Right lobe of liver (tissue), 6 donors: ENCODE measurements at regions not wholly inside any gene's neighbourhood (a gene's known extent, or its start where the extent isn't known, plus 50 kb on each side); places are given as distances from the start of the nearest gene placed in this dataset.

Experiments used
- ATAC-seq, 4 donors: fragments of 200-7000 bp; cut with Tn5 transposase; one replicate each; pipeline ENCODE4 v1.9.1; 2020; ENCODE audit warnings: mild to moderate bottlenecking in 4 of 4, moderate library complexity in 4 of 4
- DNase-seq, 3 donors: peaks; one replicate each; pipeline ENCODE4 v3.0.0-alpha.2; 2020
- H3K27ac ChIP-seq, 3 donors: fragments of 200-600 bp; one replicate each; pipeline ENCODE4 v1.8.0; 2022
- H3K27me3 ChIP-seq, 2 donors: fragments of 200-600 bp; one replicate each; pipeline ENCODE4 v1.8.0; 2022
- H3K36me3 ChIP-seq, 4 donors: fragments of 200-600 bp; sonication (generic) in 1 of 4; one replicate each; pipeline versions ENCODE4 v1.5.1 to v1.8.0; 2017 to 2022; ENCODE audit warnings: control low read depth in 1 of 4
- H3K4me1 ChIP-seq, 4 donors: fragments of 200-600 bp; sonication (generic) in 1 of 4; one replicate each; pipeline versions ENCODE4 v1.5.1 to v1.8.0; 2017 to 2022; ENCODE audit warnings: control low read depth in 1 of 4
- H3K4me3 ChIP-seq, 3 donors: fragments of 200-600 bp; one replicate each; pipeline ENCODE4 v1.8.0; 2022
- H3K9me3 ChIP-seq, 4 donors: fragments of 200-600 bp; sonication (generic) in 1 of 4; one replicate each; pipeline versions ENCODE4 v1.5.1 to v1.8.0; 2017 to 2022; ENCODE audit warnings: control low read depth in 1 of 4
- CTCF ChIP-seq, 4 donors: fragments of 200-600 bp in 3 of 4; fragments of 450-650 bp in 1 of 4; IDR thresholded peaks; one replicate each; pipeline versions ENCODE4 v1.5.1 to v1.8.0; 2016 to 2022; ENCODE audit warnings: antibody characterized with exemption in 4 of 4, mild to moderate bottlenecking in 2 of 4
- POLR2A ChIP-seq: fragments of 450-650 bp; IDR thresholded peaks from one replicate; pipeline ENCODE4 v1.6.1; 2017; ENCODE audit warnings: antibody characterized with exemption, mild to moderate bottlenecking
- WGBS: methylation state at CpG from one replicate; pipeline ENCODE4 v1.1.6; 2018; ENCODE audit warnings: low coverage, low lambda C conversion rate; ENCODE audit not compliant: insufficient coverage; ENCODE audit errors: missing lambda C conversion rate; 5-methylcytosine and 5-hydroxymethylcytosine counted together
- intact Hi-C, 2 donors: fragments of 100-400 bp; cut with DNase I; formaldehyde crosslinking; loops; one replicate each; pipeline versions ENCODE4 v1.11.2 to v1.14.1; 2022
- donor health status: DM: no; HTN: yes; CAD: no.
- donor health status: DM: no; HTN: no; CAD: no.
- donor health status: DM: no; HTN: no; CAD: no.
- donor health status: DM: no; HTN: yes; CAD: no.
- donor health status: DM: no; HTN: yes; CAD: no.

GRCh38 chr1:30474818-30475200 lies 248.6 kb downstream of the MATN1 start:
- ATAC-seq (no peak), DNase-seq (peak in 1 of 3 donors; percentile 7)
- Histone ChIP-seq H3K9me3 (no peaks in the 10 kb centered on the region), H3K36me3 (no peaks in the 10 kb centered on the region), H3K4me1 (no peaks in the 10 kb centered on the region), H3K4me3 (no peak overlapping the region), H3K27ac (no peak overlapping the region), H3K27me3 (no peaks in the 10 kb centered on the region)
- 82% methylated on average over 6 of the region's 9 CpGs for WGBS
- TF ChIP-seq POLR2A (no peak), CTCF (IDR thresholded peaks at IDR 0.05) (no peak)
- intact Hi-C loops, result no loop called here

- Histone ChIP-seq H3K36me3 (no peaks in the 10 kb centered on the region), H3K27me3 (no peaks in the 10 kb centered on the region), H3K27ac (no peak overlapping the region), H3K4me3 (no peak overlapping the region), H3K9me3 (no peaks in the 10 kb centered on the region), H3K4me1 (no peaks in the 10 kb centered on the region)
- WGBS, result 57% methylated on average over 3 of the region's 8 CpGs
- TF ChIP-seq POLR2A (no peak), CTCF (IDR thresholded peaks at IDR 0.05) (no peak)
- no peak for ATAC-seq
- DNase-seq, result peak in 1 of 3 donors; percentile 13
- intact Hi-C loops, result no loop called here
These were observed 249.2 kb downstream of the MATN1 start for GRCh38 chr1:30473922-30474817.

- no peaks in the 10 kb centered on the region for H3K36me3 ChIP-seq
- H3K27me3 ChIP-seq, result no peaks in the 10 kb centered on the region
- H3K9me3 ChIP-seq, result no peaks in the 10 kb centered on the region
- ATAC-seq, result no peak
- no peak overlapping the region for H3K4me3 ChIP-seq
- WGBS, result 83% methylated on average over 4 of the region's 7 CpGs
- intact Hi-C loops, result no loop called here
- no peak overlapping the region for H3K27ac ChIP-seq
- peak in 1 of 3 donors; percentile 19 for DNase-seq
- no peaks in the 10 kb centered on the region for H3K4me1 ChIP-seq
- no peak for TF ChIP-seq CTCF (IDR thresholded peaks at IDR 0.05)
- TF ChIP-seq POLR2A, result no peak
These were observed 250.9 kb downstream of the MATN1 start for GRCh38 chr1:30472526-30472925.

- no peak overlapping the region for H3K27ac ChIP-seq
- H3K4me3 ChIP-seq, result no peak overlapping the region
- H3K9me3 ChIP-seq, result no peaks in the 10 kb centered on the region
- H3K36me3 ChIP-seq, result no peaks in the 10 kb centered on the region
- H3K27me3 ChIP-seq, result no peaks in the 10 kb centered on the region
- WGBS, result 53% methylated on average over 2 of the region's 4 CpGs
- intact Hi-C loops, result no loop called here
- DNase-seq, result peak in 1 of 3 donors; percentile 28
- ATAC-seq, result peak in 1 of 4 donors; percentile 22
- H3K4me1 ChIP-seq, result no peaks in the 10 kb centered on the region
- no peak for TF ChIP-seq POLR2A
These were observed 251.4 kb downstream of the MATN1 start for GRCh38 chr1:30472009-30472408.

GRCh38 chr1:30471307-30471706 lies 252.1 kb downstream of the MATN1 start:
- intact Hi-C loops, result no loop called here
- H3K27ac ChIP-seq, result no peak overlapping the region
- ATAC-seq (no peak), DNase-seq (no peak)
- no peaks in the 10 kb centered on the region for H3K4me1 ChIP-seq
- H3K4me3 ChIP-seq, result no peak overlapping the region
- 80% methylated on average over 1 of the region's 2 CpGs for WGBS
- no peaks in the 10 kb centered on the region for H3K36me3 ChIP-seq
- no peak for TF ChIP-seq CTCF (IDR thresholded peaks at IDR 0.05)
- TF ChIP-seq POLR2A, result no peak
- no peaks in the 10 kb centered on the region for H3K9me3 ChIP-seq
- H3K27me3 ChIP-seq, result no peaks in the 10 kb centered on the region
